Gastroesophageal sphincter (tissue), 3 donors: ENCODE measurements at regions not wholly inside any gene's neighbourhood (a gene's known extent, or its start where the extent isn't known, plus 50 kb on each side); places are given as distances from the start of the nearest gene placed in this dataset.

Experiments used
- CTCF ChIP-seq, 4 experiments: fragments of 200-600 bp in 2 of 4; fragments of 450-650 bp in 2 of 4; sonication (generic) in 1 of 4; IDR thresholded peaks; one replicate each; pipeline ENCODE4 v1.5.1; 2017 to 2019; ENCODE audit warnings: antibody characterized with exemption in 4 of 4, mild to moderate bottlenecking in 2 of 4, moderate library complexity in 2 of 4
- POLR2A ChIP-seq, 2 donors: fragments of 450-650 bp; IDR thresholded peaks; one replicate each; pipeline ENCODE4 v1.6.1; 2017; ENCODE audit warnings: antibody characterized with exemption in 2 of 2, mild to moderate bottlenecking in 2 of 2, moderate library complexity in 1 of 2

GRCh38 chr11:80350541-80350940, 909.7 kb upstream of the TENM4 start:
- TF ChIP-seq CTCF (IDR thresholded peaks at IDR 0.05) (no peak), POLR2A (IDR thresholded peaks at IDR 0.05) (no peak)
